ENCODE measurements at regions not wholly inside any gene's neighbourhood (a gene's known extent, or its start where the extent isn't known, plus 50 kb on each side); places are given as distances from the start of the nearest gene placed in this dataset.
"Not testable (repeated sequence)": the region's sequence is repeated elsewhere in the genome, so short reads cannot be mapped to it uniquely, and the experiment has no call there.

- not testable (repeated sequence) for FAIRE-seq; DNase-seq; H3K4me1 ChIP-seq (ENCODE audit: control insufficient read depth in 3 of 3, insufficient read depth in 2 of 3, low read depth in 1 of 3, low read length in 2 of 3); H3K27ac ChIP-seq (ENCODE audit: low read depth in 1 of 3, low read length in 2 of 3); H3K27me3 ChIP-seq (ENCODE audit: control insufficient read depth in 3 of 3, insufficient read depth in 3 of 3, low read length in 3 of 3); H3K4me3 ChIP-seq (ENCODE audit: low read depth in 1 of 3, low read length in 3 of 3); H3K36me3 ChIP-seq (ENCODE audit: control insufficient read depth in 3 of 3, insufficient read depth in 2 of 3, low read depth in 1 of 3, low read length in 3 of 3)
- H3K9me3 ChIP-seq (ENCODE audit: control insufficient read depth in 2 of 2, insufficient read depth in 1 of 2, low read depth in 1 of 2, low read length in 1 of 2) = peaks cover 0 to 17% of the 10 kb centered on the region in 2 donors
- WGBS, 3 donors = 60 to 72% (median 70%) methylated on average over 2 of the region's 2 CpGs
These were observed 211.4 kb upstream of the TUT7 start for GRCh38 chr9:86565603-86566002.

GRCh38 chr9:86563936-86564335, 209.7 kb upstream of the TUT7 start:
- no peak for DNase-seq
- H3K9me3 ChIP-seq (ENCODE audit: control insufficient read depth in 2 of 2, insufficient read depth in 1 of 2, low read depth in 1 of 2, low read length in 1 of 2) = peaks cover 0 to 11% of the 10 kb centered on the region in 2 donors
- no peak overlapping the region for H3K27ac ChIP-seq (ENCODE audit: low read depth in 1 of 3, low read length in 2 of 3)
- FAIRE-seq = no peak
- H3K27me3 ChIP-seq (ENCODE audit: control insufficient read depth in 3 of 3, insufficient read depth in 3 of 3, low read length in 3 of 3) = no peaks in the 10 kb centered on the region
- 72 to 89% (median 83%) methylated on average over 5 of the region's 5 CpGs for whole genome bisulfite sequencing, 3 donors
- H3K36me3 ChIP-seq (ENCODE audit: control insufficient read depth in 3 of 3, insufficient read depth in 2 of 3, low read depth in 1 of 3, low read length in 3 of 3) = no peaks in the 10 kb centered on the region
- no peaks in the 10 kb centered on the region for H3K4me1 ChIP-seq (ENCODE audit: control insufficient read depth in 3 of 3, insufficient read depth in 2 of 3, low read depth in 1 of 3, low read length in 2 of 3)
- H3K4me3 ChIP-seq (ENCODE audit: low read depth in 1 of 3, low read length in 3 of 3) = no peak overlapping the region

- 53 to 66% (median 61%) methylated on average over 3 of the region's 3 CpGs for WGBS, 3 donors
- DNase-seq (no peak), FAIRE-seq (no peak)
- Histone ChIP-seq H3K4me3 (ENCODE audit: low read depth in 1 of 3, low read length in 3 of 3) (no peak overlapping the region), H3K4me1 (ENCODE audit: control insufficient read depth in 3 of 3, insufficient read depth in 2 of 3, low read depth in 1 of 3, low read length in 2 of 3) (no peaks in the 10 kb centered on the region), H3K9me3 (ENCODE audit: control insufficient read depth in 2 of 2, insufficient read depth in 1 of 2, low read depth in 1 of 2, low read length in 1 of 2) (peaks cover 0 to 6% of the 10 kb centered on the region in 2 donors), H3K27ac (ENCODE audit: low read depth in 1 of 3, low read length in 2 of 3) (no peak overlapping the region), H3K27me3 (ENCODE audit: control insufficient read depth in 3 of 3, insufficient read depth in 3 of 3, low read length in 3 of 3) (no peaks in the 10 kb centered on the region), H3K36me3 (ENCODE audit: control insufficient read depth in 3 of 3, insufficient read depth in 2 of 3, low read depth in 1 of 3, low read length in 3 of 3) (no peaks in the 10 kb centered on the region)
These were observed 209.1 kb upstream of the TUT7 start for GRCh38 chr9:86563350-86563749.

- Histone ChIP-seq H3K9me3 (ENCODE audit: control insufficient read depth in 2 of 2, insufficient read depth in 1 of 2, low read depth in 1 of 2, low read length in 1 of 2) (peaks cover 0 to 5% of the 10 kb centered on the region in 2 donors), H3K27me3 (ENCODE audit: control insufficient read depth in 3 of 3, insufficient read depth in 3 of 3, low read length in 3 of 3) (no peaks in the 10 kb centered on the region), H3K4me1 (ENCODE audit: control insufficient read depth in 3 of 3, insufficient read depth in 2 of 3, low read depth in 1 of 3, low read length in 2 of 3) (no peaks in the 10 kb centered on the region), H3K27ac (ENCODE audit: low read depth in 1 of 3, low read length in 2 of 3) (no peak overlapping the region), H3K4me3 (ENCODE audit: low read depth in 1 of 3, low read length in 3 of 3) (no peak overlapping the region), H3K36me3 (ENCODE audit: control insufficient read depth in 3 of 3, insufficient read depth in 2 of 3, low read depth in 1 of 3, low read length in 3 of 3) (no peaks in the 10 kb centered on the region)
- 53 to 71% (median 59%) methylated on average over 5 of the region's 5 CpGs for WGBS, 3 donors
- FAIRE-seq (no peak), DNase-seq (no peak)
These were observed 208.5 kb upstream of the TUT7 start for GRCh38 chr9:86562691-86563090.

GRCh38 chr9:86557918-86558317, 203.7 kb upstream of the TUT7 start:
- 79 to 92% (median 89%) methylated on average over 3 of the region's 3 CpGs for WGBS, 3 donors
- no peaks in the 10 kb centered on the region for H3K4me1 ChIP-seq (ENCODE audit: control insufficient read depth in 3 of 3, insufficient read depth in 2 of 3, low read depth in 1 of 3, low read length in 2 of 3)
- no peak for FAIRE-seq
- DNase-seq = no peak
- H3K36me3 ChIP-seq (ENCODE audit: control insufficient read depth in 3 of 3, insufficient read depth in 2 of 3, low read depth in 1 of 3, low read length in 3 of 3) = no peaks in the 10 kb centered on the region
- no peak overlapping the region for H3K4me3 ChIP-seq (ENCODE audit: low read depth in 1 of 3, low read length in 3 of 3)
- no peaks in the 10 kb centered on the region for H3K9me3 ChIP-seq (ENCODE audit: control insufficient read depth in 2 of 2, insufficient read depth in 1 of 2, low read depth in 1 of 2, low read length in 1 of 2)
- no peak overlapping the region for H3K27ac ChIP-seq (ENCODE audit: low read depth in 1 of 3, low read length in 2 of 3)
- H3K27me3 ChIP-seq (ENCODE audit: control insufficient read depth in 3 of 3, insufficient read depth in 3 of 3, low read length in 3 of 3) = no peaks in the 10 kb centered on the region

GRCh38 chr9:86557063-86557766, 203.0 kb upstream of the TUT7 start:
- FAIRE-seq = no peak

GRCh38 chr9:86555661-86556060, 201.5 kb upstream of the TUT7 start:
- 63 to 72% (median 63%) methylated on average over 2 of the region's 2 CpGs for WGBS, 3 donors
- Histone ChIP-seq H3K36me3 (ENCODE audit: control insufficient read depth in 3 of 3, insufficient read depth in 2 of 3, low read depth in 1 of 3, low read length in 3 of 3) (no peaks in the 10 kb centered on the region), H3K4me3 (ENCODE audit: low read depth in 1 of 3, low read length in 3 of 3) (no peak overlapping the region), H3K9me3 (ENCODE audit: control insufficient read depth in 2 of 2, insufficient read depth in 1 of 2, low read depth in 1 of 2, low read length in 1 of 2) (no peaks in the 10 kb centered on the region), H3K4me1 (ENCODE audit: control insufficient read depth in 3 of 3, insufficient read depth in 2 of 3, low read depth in 1 of 3, low read length in 2 of 3) (no peaks in the 10 kb centered on the region), H3K27ac (ENCODE audit: low read depth in 1 of 3, low read length in 2 of 3) (no peak overlapping the region), H3K27me3 (ENCODE audit: control insufficient read depth in 3 of 3, insufficient read depth in 3 of 3, low read length in 3 of 3) (no peaks in the 10 kb centered on the region)
- DNase-seq (no peak), FAIRE-seq (no peak)

More at GRCh38 chr9:86557063-86557766, 203.0 kb upstream of the TUT7 start:
- Histone ChIP-seq H3K36me3 (ENCODE audit: control insufficient read depth in 3 of 3, insufficient read depth in 2 of 3, low read depth in 1 of 3, low read length in 3 of 3) (no peaks in the 10 kb centered on the region), H3K27ac (ENCODE audit: low read depth in 1 of 3, low read length in 2 of 3) (no peak overlapping the region), H3K27me3 (ENCODE audit: control insufficient read depth in 3 of 3, insufficient read depth in 3 of 3, low read length in 3 of 3) (no peaks in the 10 kb centered on the region), H3K4me1 (ENCODE audit: control insufficient read depth in 3 of 3, insufficient read depth in 2 of 3, low read depth in 1 of 3, low read length in 2 of 3) (no peaks in the 10 kb centered on the region), H3K4me3 (ENCODE audit: low read depth in 1 of 3, low read length in 3 of 3) (no peak overlapping the region), H3K9me3 (ENCODE audit: control insufficient read depth in 2 of 2, insufficient read depth in 1 of 2, low read depth in 1 of 2, low read length in 1 of 2) (no peaks in the 10 kb centered on the region)
- WGBS, 3 donors = 58 to 72% (median 58%) methylated on average over 7 of the region's 7 CpGs
- DNase-seq = no peak

GRCh38 chr9:86550401-86550800, 196.2 kb upstream of the TUT7 start:
- no peaks in the 10 kb centered on the region for H3K36me3 ChIP-seq (ENCODE audit: control insufficient read depth in 3 of 3, insufficient read depth in 2 of 3, low read depth in 1 of 3, low read length in 3 of 3)
- FAIRE-seq (no peak), DNase-seq (no peak)
- peaks cover 2 to 3% (median 3%) of the 10 kb centered on the region in 3 donors for H3K27me3 ChIP-seq (ENCODE audit: control insufficient read depth in 3 of 3, insufficient read depth in 3 of 3, low read length in 3 of 3)
- no peaks in the 10 kb centered on the region for H3K9me3 ChIP-seq (ENCODE audit: control insufficient read depth in 2 of 2, insufficient read depth in 1 of 2, low read depth in 1 of 2, low read length in 1 of 2)
- no peaks in the 10 kb centered on the region for H3K4me1 ChIP-seq (ENCODE audit: control insufficient read depth in 3 of 3, insufficient read depth in 2 of 3, low read depth in 1 of 3, low read length in 2 of 3)
- H3K4me3 ChIP-seq (ENCODE audit: low read depth in 1 of 3, low read length in 3 of 3) = no peak overlapping the region
- H3K27ac ChIP-seq (ENCODE audit: low read depth in 1 of 3, low read length in 2 of 3) = no peak overlapping the region
- WGBS, 3 donors = 77 to 87% (median 86%) methylated on average over 2 of the region's 2 CpGs

GRCh38 chr9:86549920-86550319, 195.7 kb upstream of the TUT7 start:
- no peaks in the 10 kb centered on the region for H3K36me3 ChIP-seq (ENCODE audit: control insufficient read depth in 3 of 3, insufficient read depth in 2 of 3, low read depth in 1 of 3, low read length in 3 of 3)
- H3K4me3 ChIP-seq (ENCODE audit: low read depth in 1 of 3, low read length in 3 of 3) = no peak overlapping the region
- FAIRE-seq (no peak), DNase-seq (no peak)
- H3K4me1 ChIP-seq (ENCODE audit: control insufficient read depth in 3 of 3, insufficient read depth in 2 of 3, low read depth in 1 of 3, low read length in 2 of 3) = no peaks in the 10 kb centered on the region
- H3K9me3 ChIP-seq (ENCODE audit: control insufficient read depth in 2 of 2, insufficient read depth in 1 of 2, low read depth in 1 of 2, low read length in 1 of 2) = no peaks in the 10 kb centered on the region
- 66 to 71% (median 67%) methylated on average over 2 of the region's 2 CpGs for WGBS, 3 donors
- no peak overlapping the region for H3K27ac ChIP-seq (ENCODE audit: low read depth in 1 of 3, low read length in 2 of 3)
- H3K27me3 ChIP-seq (ENCODE audit: control insufficient read depth in 3 of 3, insufficient read depth in 3 of 3, low read length in 3 of 3) = peaks cover 2 to 3% (median 3%) of the 10 kb centered on the region in 3 donors

All from small intestine (tissue), 7 donors.